Heart left ventricle (tissue), 16 donors: ENCODE measurements at regions not wholly inside any gene's neighbourhood (a gene's known extent, or its start where the extent isn't known, plus 50 kb on each side); places are given as distances from the start of the nearest gene placed in this dataset.
A peak's percentile ranks its signal among the peaks of the same experiment; 100 is the strongest.

Source experiments
- ATAC-seq, 4 donors: fragments of 200-7000 bp; cut with Tn5 transposase; one replicate each; pipeline ENCODE4 v1.9.1; 2020 to 2022; ENCODE audit warnings: moderate library complexity in 4 of 4, mild to moderate bottlenecking in 3 of 4, moderate number of reproducible peaks in 1 of 4
- DNase-seq, 5 donors: peaks; one replicate each; pipeline ENCODE4 v3.0.0-alpha.2; 2020
- H3K27ac ChIP-seq, 12 donors: fragments of 200-600 bp; sonication (generic) in 4 of 12; one replicate each; pipeline versions ENCODE4 v1.5.0 to v1.8.0; 2016 to 2022; ENCODE audit warnings: mild to moderate bottlenecking in 2 of 12
- H3K27me3 ChIP-seq, 9 donors: fragments of 200-600 bp; sonication (generic) in 2 of 9; one replicate each; pipeline versions ENCODE4 v1.5.1 to v1.8.0; 2016 to 2022; ENCODE audit warnings: mild to moderate bottlenecking in 3 of 9
- H3K36me3 ChIP-seq, 9 donors: fragments of 200-600 bp; sonication (generic) in 2 of 9; one replicate each; pipeline versions ENCODE4 v1.5.0 to v1.8.0; 2018 to 2022; ENCODE audit warnings: mild to moderate bottlenecking in 2 of 9
- H3K4me1 ChIP-seq, 12 donors: fragments of 200-600 bp; sonication (generic) in 4 of 12; one replicate each; pipeline versions ENCODE4 v1.5.0 to v1.8.0; 2016 to 2022; ENCODE audit warnings: mild to moderate bottlenecking in 3 of 12
- H3K4me3 ChIP-seq, 12 donors: fragments of 200-600 bp; sonication (generic) in 4 of 12; one replicate each; pipeline versions ENCODE4 v1.5.0 to v1.8.0; 2017 to 2022; ENCODE audit warnings: mild to moderate bottlenecking in 9 of 12, moderate library complexity in 4 of 12
- H3K9me3 ChIP-seq, 12 donors: fragments of 200-600 bp; sonication (generic) in 4 of 12; one replicate each; pipeline versions ENCODE4 v1.5.0 to v1.8.0; 2016 to 2022; ENCODE audit warnings: mild to moderate bottlenecking in 1 of 12
- POLR2A ChIP-seq, 2 donors: fragments of 450-650 bp; IDR thresholded peaks; one replicate each; pipeline ENCODE4 v1.6.1; 2017; ENCODE audit warnings: antibody characterized with exemption in 2 of 2, mild to moderate bottlenecking in 2 of 2, moderate library complexity in 2 of 2
- WGBS, 4 donors: extraction: QIAGEN DNeasy Blood & Tissue Kit in 2 of 4; methylation state at CpG; one replicate each; pipeline versions ENCODE4 v1.1.5 to v1.1.7; 2013 to 2018; 5-methylcytosine and 5-hydroxymethylcytosine counted together
- intact Hi-C, 10 donors: fragments of 100-400 bp; cut with DNase I; formaldehyde crosslinking; loops; one replicate each; pipeline versions ENCODE4 v1.11.1 to v1.14.2; 2022
- TF ChIP-seq, protein P1 (sequence below), 12 donors: fragments of 200-600 bp; sonication (generic) in 4 of 12; IDR thresholded peaks; one replicate each; pipeline versions ENCODE4 v1.5.0 to v1.8.0; 2018 to 2022; ENCODE audit warnings: antibody characterized with exemption in 12 of 12, mild to moderate bottlenecking in 5 of 12
- donor health status: ischemic (EF 13 %, LVEDD 7.1; RV severe dilation, severe dysfunction).
- donor health status: healthy with polysubstance abuse.
- donor health status: DM: no; HTN: yes; CAD: no.
- donor health status: DM: no; HTN: no; CAD: no.
- donor health status: ischemic (EF 25% LVEDD 6.9; RV normal size, moderate dysfunction).
- donor health status: ischemic (EF 25% LVEDD 5.7; RV mildly dilated, moderate dysfunction).
- donor health status: healthy.
- donor health status: DM: yes; HTN: yes; CAD: no.
- donor health status: ischemic (EF 35%, LVEDD 5.7; RV mildly dilated, moderate dysfunction).
- donor health status: nonischemic (EF 11% LVEDD 7.7; RV severe dilation, severe dysfunction).
- donor health status: DM: yes; HTN: yes; CAD: no.
- donor health status: PGD.
- donor health status: ischemic (EF 29% LVEDD 5.4; RV normal size, mild dysfunction).
- donor health status: nonischemic (EF 23%, LVEDD 6.1; RV moderate dilation, normal function).

- TF ChIP-seq, protein P1, sequence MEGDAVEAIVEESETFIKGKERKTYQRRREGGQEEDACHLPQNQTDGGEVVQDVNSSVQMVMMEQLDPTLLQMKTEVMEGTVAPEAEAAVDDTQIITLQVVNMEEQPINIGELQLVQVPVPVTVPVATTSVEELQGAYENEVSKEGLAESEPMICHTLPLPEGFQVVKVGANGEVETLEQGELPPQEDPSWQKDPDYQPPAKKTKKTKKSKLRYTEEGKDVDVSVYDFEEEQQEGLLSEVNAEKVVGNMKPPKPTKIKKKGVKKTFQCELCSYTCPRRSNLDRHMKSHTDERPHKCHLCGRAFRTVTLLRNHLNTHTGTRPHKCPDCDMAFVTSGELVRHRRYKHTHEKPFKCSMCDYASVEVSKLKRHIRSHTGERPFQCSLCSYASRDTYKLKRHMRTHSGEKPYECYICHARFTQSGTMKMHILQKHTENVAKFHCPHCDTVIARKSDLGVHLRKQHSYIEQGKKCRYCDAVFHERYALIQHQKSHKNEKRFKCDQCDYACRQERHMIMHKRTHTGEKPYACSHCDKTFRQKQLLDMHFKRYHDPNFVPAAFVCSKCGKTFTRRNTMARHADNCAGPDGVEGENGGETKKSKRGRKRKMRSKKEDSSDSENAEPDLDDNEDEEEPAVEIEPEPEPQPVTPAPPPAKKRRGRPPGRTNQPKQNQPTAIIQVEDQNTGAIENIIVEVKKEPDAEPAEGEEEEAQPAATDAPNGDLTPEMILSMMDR (IDR thresholded peaks at IDR 0.05) = no peak
- no peak for TF ChIP-seq POLR2A (IDR thresholded peaks at IDR 0.05)
- ATAC-seq (no peak), DNase-seq (no peak)
- no peaks in the 10 kb centered on the region for H3K4me1 ChIP-seq
- WGBS, 4 donors = 64 to 77% (median 70%) methylated on average over 6 of the region's 6 CpGs
- peak overlapping the region in 1 of 12 donors; percentile 27 for H3K27ac ChIP-seq
- H3K4me3 ChIP-seq = no peak overlapping the region
- no peaks in the 10 kb centered on the region for H3K36me3 ChIP-seq
- no peaks in the 10 kb centered on the region for H3K27me3 ChIP-seq
- H3K9me3 ChIP-seq = peaks cover 0 to 27% (median 17%) of the 10 kb centered on the region in 12 donors
- intact Hi-C loops = no loop called here
Measured at GRCh38 chr14:99055816-99056215, 216.2 kb downstream of the BCL11B start.

DNA sequence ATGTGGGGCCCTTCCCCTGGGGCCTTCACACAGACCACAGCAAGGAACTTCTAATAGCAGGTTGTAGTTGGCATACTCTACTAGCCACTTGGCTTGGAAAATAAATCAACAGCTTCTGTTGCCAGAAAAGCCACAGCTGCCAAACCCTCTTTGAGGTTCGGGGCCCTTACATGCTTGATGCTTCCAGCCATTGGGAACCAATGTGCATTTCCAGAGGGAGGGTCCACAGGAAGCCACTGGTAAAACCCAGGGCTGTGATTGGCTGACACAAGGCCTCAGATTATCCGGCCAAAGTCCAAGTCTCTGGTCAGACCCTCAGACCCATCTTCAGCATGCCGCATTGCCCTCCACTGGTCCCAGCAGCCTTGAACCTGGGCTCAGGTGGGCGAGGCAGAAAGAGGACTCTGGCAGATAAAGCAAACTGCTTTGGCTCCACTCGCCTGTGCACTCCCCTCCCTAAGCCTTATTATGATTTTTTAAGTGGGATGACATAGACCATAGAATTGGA lies 214.4 kb downstream of the BCL11B start:
- H3K36me3 ChIP-seq = no peaks in the 10 kb centered on the region
- WGBS, 4 donors = 56 to 85% (median 82%) methylated on average over 5 of the region's 5 CpGs
- H3K27me3 ChIP-seq = no peaks in the 10 kb centered on the region
- no peak overlapping the region for H3K4me3 ChIP-seq
- H3K27ac ChIP-seq = no peak overlapping the region
- intact Hi-C loops = no loop called here
- DNase-seq = peak in 1 of 5 donors; percentile 13
- H3K4me1 ChIP-seq = no peaks in the 10 kb centered on the region
- no peak for ATAC-seq
- TF ChIP-seq, protein P1 (IDR thresholded peaks at IDR 0.05) = no peak
- no peak for TF ChIP-seq POLR2A (IDR thresholded peaks at IDR 0.05)
- H3K9me3 ChIP-seq = peaks cover 0 to 12% (median 2%) of the 10 kb centered on the region in 12 donors

DNA sequence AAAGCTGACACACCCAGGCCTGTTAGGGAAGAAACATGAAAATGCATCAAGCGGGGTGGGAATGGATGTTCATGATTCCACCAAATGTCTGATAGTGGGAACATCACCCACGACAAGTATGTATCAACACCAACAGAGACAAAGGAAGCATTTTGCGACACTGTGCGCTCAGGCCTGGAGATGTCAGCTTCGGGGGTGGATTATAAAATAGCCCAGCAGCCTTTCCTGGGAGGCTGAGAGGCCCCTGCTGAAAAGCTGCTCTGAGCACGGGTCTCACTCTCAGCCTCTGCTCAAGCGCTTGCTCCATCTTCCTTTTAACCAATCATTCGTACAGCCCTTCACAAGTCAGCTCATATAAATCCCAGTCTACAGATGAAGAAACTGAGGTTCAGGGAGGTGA lies 213.5 kb downstream of the BCL11B start:
- intact Hi-C loops = no loop called here
- H3K27ac ChIP-seq = no peak overlapping the region
- peaks cover 0 to 3% (median 0%) of the 10 kb centered on the region in 12 donors for H3K9me3 ChIP-seq
- no peaks in the 10 kb centered on the region for H3K27me3 ChIP-seq
- H3K36me3 ChIP-seq = no peaks in the 10 kb centered on the region
- no peak for DNase-seq
- 82 to 88% (median 86%) methylated on average over 8 of the region's 8 CpGs for WGBS, 4 donors
- H3K4me3 ChIP-seq = no peak overlapping the region
- no peak for ATAC-seq
- TF ChIP-seq, protein P1 (IDR thresholded peaks at IDR 0.05) = no peak
- no peak for TF ChIP-seq POLR2A (IDR thresholded peaks at IDR 0.05)
- H3K4me1 ChIP-seq = no peaks in the 10 kb centered on the region

DNA sequence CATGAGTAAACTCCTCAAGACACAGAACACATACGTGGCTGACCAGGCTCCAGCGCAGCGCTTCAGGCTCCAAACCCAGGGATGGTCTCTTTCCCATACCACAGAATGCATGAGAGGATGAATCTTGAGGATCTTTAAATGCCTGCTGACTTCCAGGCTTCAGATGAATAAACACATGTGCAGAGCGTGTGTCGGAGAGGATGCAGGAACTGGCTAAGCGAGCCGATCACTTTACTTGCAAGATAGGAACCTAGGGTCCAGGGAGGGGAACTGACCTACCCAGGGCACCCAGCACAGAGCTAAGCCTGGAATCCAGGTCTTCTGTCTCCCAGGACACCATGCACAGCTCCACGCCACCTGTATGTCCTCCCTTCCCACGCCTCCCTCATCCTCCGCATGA lies 209.8 kb downstream of the BCL11B start:
- no peaks in the 10 kb centered on the region for H3K4me1 ChIP-seq
- H3K9me3 ChIP-seq = no peaks in the 10 kb centered on the region
- 71 to 85% (median 75%) methylated on average over 10 of the region's 10 CpGs for WGBS, 4 donors
- DNase-seq (no peak), ATAC-seq (no peak)
- TF ChIP-seq, protein P1 (IDR thresholded peaks at IDR 0.05) = no peak
- no peak for TF ChIP-seq POLR2A (IDR thresholded peaks at IDR 0.05)
- intact Hi-C loops = no loop called here
- no peaks in the 10 kb centered on the region for H3K36me3 ChIP-seq
- H3K4me3 ChIP-seq = no peak overlapping the region
- no peaks in the 10 kb centered on the region for H3K27me3 ChIP-seq
- H3K27ac ChIP-seq = no peak overlapping the region
